ES-I3 (cell line): ENCODE measurements at regions not wholly inside any gene's neighbourhood (a gene's known extent, or its start where the extent isn't known, plus 50 kb on each side); places are given as distances from the start of the nearest gene placed in this dataset.

Experiments used
- H3K36me3 ChIP-seq: 2 replicates; pipeline ENCODE4 v1.6.1; 2013; ENCODE audit warnings: mild to moderate bottlenecking, low read length, control low read depth, moderate library complexity; ENCODE audit not compliant: insufficient read depth
- H3K4me1 ChIP-seq: 2 replicates; pipeline ENCODE4 v1.6.1; 2013; ENCODE audit warnings: mild to moderate bottlenecking, control low read depth, low read length; ENCODE audit not compliant: insufficient read depth
- H3K9ac ChIP-seq: 2 replicates; pipeline ENCODE4 v1.6.1; 2013; ENCODE audit warnings: low read depth, mild to moderate bottlenecking, low read length, moderate library complexity
- H3K9me3 ChIP-seq: 2 replicates; pipeline ENCODE4 v1.6.1; 2013; ENCODE audit warnings: mild to moderate bottlenecking, low read length, moderate library complexity; ENCODE audit not compliant: control insufficient read depth, insufficient read depth

DNA sequence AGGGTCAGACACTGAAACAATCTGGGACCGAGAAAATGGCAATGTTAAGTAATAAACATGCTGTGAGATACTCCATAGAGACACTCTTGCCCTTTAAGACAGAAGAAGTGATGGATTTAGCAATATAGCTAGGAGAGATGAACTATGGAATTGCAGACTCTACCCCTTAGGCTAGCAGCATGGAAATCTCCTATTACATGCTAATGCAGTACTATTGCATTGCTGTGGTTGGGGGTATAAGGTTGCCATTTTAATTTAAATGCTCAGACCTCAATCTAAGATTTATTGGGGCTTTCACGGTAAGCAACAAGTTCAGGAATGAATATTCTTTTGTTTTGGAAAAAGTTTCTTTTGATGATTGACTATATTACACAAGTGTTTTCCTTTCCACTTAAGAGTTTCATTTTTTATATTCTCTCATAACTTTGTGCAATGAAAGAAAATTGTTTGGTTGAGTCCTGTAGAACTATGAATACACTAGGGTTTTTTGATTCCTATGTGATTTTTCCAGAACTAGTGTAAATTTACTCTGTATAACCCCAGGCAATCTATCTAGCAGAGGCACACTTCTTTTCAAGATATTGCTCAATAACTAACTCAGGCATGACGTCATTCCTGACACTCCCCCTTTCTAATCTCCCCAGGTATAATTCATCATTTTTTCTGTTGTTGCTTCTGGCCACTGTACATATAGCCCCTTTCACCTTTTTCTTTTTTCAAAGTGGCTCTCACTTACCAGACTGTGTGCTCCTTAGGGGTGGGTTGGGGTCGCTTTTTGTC lies 394.7 kb upstream of the KLF12 start:
- H3K9me3 ChIP-seq: no peaks in the 10 kb centered on the region
- no peaks in the 10 kb centered on the region for H3K4me1 ChIP-seq
- no peaks in the 10 kb centered on the region for H3K36me3 ChIP-seq
- H3K9ac ChIP-seq: no peak overlapping the region

- H3K4me1 ChIP-seq: peaks cover 3% of the 10 kb centered on the region; the same call in 1 of the 2 replicates
- H3K9ac ChIP-seq: no peak overlapping the region
- no peaks in the 10 kb centered on the region for H3K9me3 ChIP-seq
- no peaks in the 10 kb centered on the region for H3K36me3 ChIP-seq
Measured at GRCh38 chr13:74523057-74523456, 388.9 kb upstream of the KLF12 start.

DNA sequence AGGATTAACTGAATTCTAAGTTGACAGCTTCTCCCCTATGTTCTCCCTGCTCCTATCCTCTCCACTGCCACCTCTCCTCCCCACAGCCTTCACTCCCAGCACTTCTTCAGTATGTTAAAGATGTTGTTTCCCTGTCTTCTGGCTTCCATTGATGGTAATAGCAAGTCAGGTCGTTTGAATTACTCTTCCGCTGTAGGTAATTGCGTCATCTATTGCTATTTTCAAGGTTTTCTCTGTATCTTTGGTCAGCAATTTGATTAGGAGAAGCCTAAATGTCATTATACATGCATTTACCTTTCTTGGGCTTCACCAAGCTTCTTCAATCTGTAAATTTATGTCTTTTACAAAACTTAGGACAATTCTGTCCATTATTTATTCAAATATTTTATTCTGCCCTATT lies 377.3 kb upstream of the KLF12 start:
- Histone ChIP-seq H3K4me1 (no peaks in the 10 kb centered on the region), H3K36me3 (no peaks in the 10 kb centered on the region), H3K9me3 (no peaks in the 10 kb centered on the region), H3K9ac (no peak overlapping the region)

- H3K36me3 ChIP-seq: no peaks in the 10 kb centered on the region
- H3K9me3 ChIP-seq: no peaks in the 10 kb centered on the region
- H3K9ac ChIP-seq: no peak overlapping the region
- H3K4me1 ChIP-seq: no peaks in the 10 kb centered on the region
Measured at GRCh38 chr13:74487091-74487722, 353.0 kb upstream of the KLF12 start.

- no peak overlapping the region for H3K9ac ChIP-seq
- no peaks in the 10 kb centered on the region for H3K9me3 ChIP-seq
- no peaks in the 10 kb centered on the region for H3K36me3 ChIP-seq
- H3K4me1 ChIP-seq: no peaks in the 10 kb centered on the region
Measured at GRCh38 chr13:74485757-74486156, 351.6 kb upstream of the KLF12 start.

GRCh38 chr13:74479124-74479523 lies 344.9 kb upstream of the KLF12 start:
- Histone ChIP-seq H3K4me1 (no peaks in the 10 kb centered on the region), H3K36me3 (no peaks in the 10 kb centered on the region), H3K9me3 (no peaks in the 10 kb centered on the region), H3K9ac (no peak overlapping the region)

DNA sequence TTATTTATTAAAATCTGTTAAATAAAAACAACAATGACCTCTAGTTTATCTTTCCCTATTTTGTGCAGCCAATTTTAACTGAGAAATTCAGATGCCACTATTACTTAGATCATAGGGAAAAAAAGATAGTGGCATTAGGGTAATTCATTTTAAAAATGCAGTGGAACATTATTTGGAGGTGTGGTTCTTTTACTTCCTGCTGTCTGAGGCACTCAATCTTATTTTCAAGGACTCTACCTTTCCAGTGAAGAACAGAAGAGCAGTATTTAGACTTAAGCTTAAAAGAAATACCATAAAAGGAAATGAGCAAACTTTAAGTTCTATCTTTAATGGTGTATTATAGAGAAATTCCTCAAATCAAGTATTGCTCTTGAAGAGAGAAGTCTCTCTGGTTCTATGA lies 342.6 kb upstream of the KLF12 start:
- Histone ChIP-seq H3K9me3 (no peaks in the 10 kb centered on the region), H3K9ac (no peak overlapping the region), H3K36me3 (no peaks in the 10 kb centered on the region), H3K4me1 (no peaks in the 10 kb centered on the region)

DNA sequence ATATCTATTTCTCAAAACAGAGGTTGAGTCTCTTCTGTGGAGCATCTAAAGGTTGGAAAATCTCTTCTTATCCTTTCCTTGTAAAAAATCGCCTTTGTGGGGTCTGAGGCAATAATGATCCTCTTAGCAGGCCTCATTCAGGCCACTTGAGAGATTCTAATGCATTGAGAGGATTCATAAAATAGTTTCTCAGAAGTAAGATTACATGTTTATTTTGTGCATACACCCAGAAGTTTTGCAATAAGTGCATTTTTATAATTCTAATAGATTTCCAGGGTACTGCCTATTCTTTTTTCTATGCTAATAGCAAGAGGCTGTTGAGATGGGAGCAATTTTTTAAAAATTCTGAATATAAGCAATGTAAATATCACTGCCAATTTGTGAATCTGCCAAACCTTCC lies 342.2 kb upstream of the KLF12 start:
- Histone ChIP-seq H3K4me1 (no peaks in the 10 kb centered on the region), H3K9me3 (no peaks in the 10 kb centered on the region), H3K9ac (no peak overlapping the region), H3K36me3 (no peaks in the 10 kb centered on the region)

GRCh38 chr13:74466864-74467263 lies 332.7 kb upstream of the KLF12 start:
- Histone ChIP-seq H3K9ac (no peak overlapping the region), H3K9me3 (no peaks in the 10 kb centered on the region), H3K36me3 (no peaks in the 10 kb centered on the region), H3K4me1 (peaks cover 12% of the 10 kb centered on the region; the same call in 1 of the 2 replicates)

DNA sequence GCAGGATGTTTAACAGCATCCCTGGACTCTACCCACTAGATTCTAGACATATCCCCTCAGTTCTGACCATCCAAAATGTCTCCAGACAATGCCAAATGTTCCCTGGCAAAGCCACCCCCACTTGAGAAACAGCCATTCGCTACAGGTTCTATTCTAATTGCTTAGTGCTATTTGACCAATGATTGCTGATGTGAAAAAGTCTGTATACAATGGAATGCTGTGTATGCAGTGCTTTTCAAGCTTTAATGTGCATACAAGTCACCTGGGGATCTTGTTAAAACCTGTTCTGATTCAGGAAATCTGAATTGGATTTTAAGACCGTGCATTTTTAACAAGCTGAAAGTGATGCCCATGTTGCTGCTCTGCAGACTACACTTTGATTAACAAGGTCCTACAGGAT lies 331.8 kb upstream of the KLF12 start:
- Histone ChIP-seq H3K9me3 (no peaks in the 10 kb centered on the region), H3K4me1 (peaks cover 12% of the 10 kb centered on the region; the same call in 1 of the 2 replicates), H3K36me3 (no peaks in the 10 kb centered on the region), H3K9ac (no peak overlapping the region)

DNA sequence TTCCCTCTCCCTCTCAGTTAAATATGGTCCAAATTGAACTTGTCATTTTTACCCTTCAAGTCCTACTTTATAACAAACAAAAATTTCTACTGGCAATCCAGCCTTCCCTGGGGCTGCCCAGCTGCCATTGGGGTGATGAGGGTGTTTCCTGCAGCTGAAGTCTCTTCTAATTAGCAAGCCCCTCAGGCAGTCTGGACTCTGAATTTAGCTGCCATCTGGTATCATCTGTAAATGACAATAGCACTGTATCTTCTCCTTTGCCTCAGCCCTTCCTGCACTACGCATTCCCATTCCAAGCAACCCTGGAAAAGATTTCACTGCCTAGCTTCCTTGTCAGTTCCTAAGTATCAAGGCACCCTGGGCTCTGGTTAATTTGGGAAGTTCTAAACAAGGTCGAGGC lies 331.1 kb upstream of the KLF12 start:
- Histone ChIP-seq H3K9ac (no peak overlapping the region), H3K9me3 (no peaks in the 10 kb centered on the region), H3K36me3 (no peaks in the 10 kb centered on the region), H3K4me1 (peaks cover 12% of the 10 kb centered on the region; the same call in 1 of the 2 replicates)

- peaks cover 12% of the 10 kb centered on the region; the same call in 1 of the 2 replicates for H3K4me1 ChIP-seq
- no peaks in the 10 kb centered on the region for H3K9me3 ChIP-seq
- no peaks in the 10 kb centered on the region for H3K36me3 ChIP-seq
- H3K9ac ChIP-seq: no peak overlapping the region
Measured at GRCh38 chr13:74464670-74465069, 330.5 kb upstream of the KLF12 start.

GRCh38 chr13:74461011-74461410 lies 326.8 kb upstream of the KLF12 start:
- H3K36me3 ChIP-seq: no peaks in the 10 kb centered on the region
- H3K9me3 ChIP-seq: no peaks in the 10 kb centered on the region
- peaks cover 11% of the 10 kb centered on the region; the same call in 1 of the 2 replicates for H3K4me1 ChIP-seq
- no peak overlapping the region for H3K9ac ChIP-seq

DNA sequence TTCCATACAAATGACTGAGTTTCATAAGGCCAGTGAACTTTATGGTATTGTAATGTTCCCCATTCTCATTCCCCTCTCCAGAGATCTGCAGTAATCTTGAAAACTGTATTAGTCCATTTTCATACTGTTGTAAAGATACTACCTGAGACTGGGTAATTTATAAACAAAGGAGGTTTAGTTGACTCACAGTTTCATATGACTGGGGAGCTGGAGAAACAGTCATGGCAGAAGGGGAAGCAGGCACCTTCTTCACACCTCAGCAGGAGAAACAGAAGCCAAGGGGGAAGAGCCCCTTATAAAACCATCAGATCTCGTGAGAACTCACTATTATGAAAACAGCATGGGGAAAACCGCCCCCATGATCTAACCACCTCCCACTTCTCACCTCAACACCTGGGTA lies 318.7 kb upstream of the KLF12 start:
- H3K4me1 ChIP-seq: no peaks in the 10 kb centered on the region
- no peak overlapping the region for H3K9ac ChIP-seq
- no peaks in the 10 kb centered on the region for H3K36me3 ChIP-seq
- no peaks in the 10 kb centered on the region for H3K9me3 ChIP-seq

DNA sequence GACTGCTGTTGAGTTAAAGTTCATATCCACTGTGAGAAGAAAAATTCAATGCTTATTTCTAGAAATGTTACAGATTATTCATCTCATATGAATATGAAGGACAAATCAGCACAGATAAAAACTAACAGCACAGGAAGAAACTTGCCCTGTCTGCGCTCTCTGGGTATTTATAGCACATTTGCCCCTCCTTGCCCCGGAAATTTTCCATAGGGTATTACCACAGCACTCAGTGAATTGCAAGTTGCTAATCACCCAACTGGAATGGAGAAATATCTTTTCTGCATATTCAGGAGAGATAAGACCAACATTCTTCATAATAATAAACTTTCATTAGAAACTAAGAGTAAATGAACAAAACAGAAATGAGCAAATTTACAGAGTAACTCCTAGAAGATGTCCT lies 318.0 kb upstream of the KLF12 start:
- no peaks in the 10 kb centered on the region for H3K4me1 ChIP-seq
- H3K36me3 ChIP-seq: no peaks in the 10 kb centered on the region
- H3K9ac ChIP-seq: no peak overlapping the region
- no peaks in the 10 kb centered on the region for H3K9me3 ChIP-seq
